ENCODE measurements at regions not wholly inside any gene's neighbourhood (a gene's known extent, or its start where the extent isn't known, plus 50 kb on each side); places are given as distances from the start of the nearest gene placed in this dataset.

DNA sequence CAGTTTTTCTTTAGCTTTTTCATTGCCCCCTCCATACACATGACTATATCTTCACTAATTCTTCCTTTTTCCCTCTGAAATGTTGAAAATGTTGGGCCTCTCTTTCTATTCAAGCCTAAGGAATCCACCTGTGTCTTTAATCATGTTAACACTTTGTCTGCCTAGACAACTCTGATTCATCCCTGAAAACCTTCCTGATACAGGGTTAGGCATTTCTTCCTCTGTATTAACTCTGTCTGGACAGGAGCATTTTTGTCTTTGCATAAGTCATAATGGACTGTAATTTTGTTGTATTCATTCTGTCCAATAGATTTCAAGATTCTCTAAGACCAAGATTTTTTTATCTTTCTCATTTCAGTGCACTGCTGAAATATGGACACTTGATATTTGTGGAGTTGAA, 297.3 kb downstream of the IKZF2 start:
- H3K27me3 ChIP-seq (replicated peaks; ENCODE audit: insufficient read depth): no peaks in the 10 kb centered on the region
- no peaks in the 10 kb centered on the region for H3K36me3 ChIP-seq
- TF ChIP-seq POLR2AphosphoS5 (IDR thresholded peaks at IDR 0.05) (no peak), POLR2A (IDR thresholded peaks at IDR 0.05) (no peak)
- TF ChIP-seq, protein P1, sequence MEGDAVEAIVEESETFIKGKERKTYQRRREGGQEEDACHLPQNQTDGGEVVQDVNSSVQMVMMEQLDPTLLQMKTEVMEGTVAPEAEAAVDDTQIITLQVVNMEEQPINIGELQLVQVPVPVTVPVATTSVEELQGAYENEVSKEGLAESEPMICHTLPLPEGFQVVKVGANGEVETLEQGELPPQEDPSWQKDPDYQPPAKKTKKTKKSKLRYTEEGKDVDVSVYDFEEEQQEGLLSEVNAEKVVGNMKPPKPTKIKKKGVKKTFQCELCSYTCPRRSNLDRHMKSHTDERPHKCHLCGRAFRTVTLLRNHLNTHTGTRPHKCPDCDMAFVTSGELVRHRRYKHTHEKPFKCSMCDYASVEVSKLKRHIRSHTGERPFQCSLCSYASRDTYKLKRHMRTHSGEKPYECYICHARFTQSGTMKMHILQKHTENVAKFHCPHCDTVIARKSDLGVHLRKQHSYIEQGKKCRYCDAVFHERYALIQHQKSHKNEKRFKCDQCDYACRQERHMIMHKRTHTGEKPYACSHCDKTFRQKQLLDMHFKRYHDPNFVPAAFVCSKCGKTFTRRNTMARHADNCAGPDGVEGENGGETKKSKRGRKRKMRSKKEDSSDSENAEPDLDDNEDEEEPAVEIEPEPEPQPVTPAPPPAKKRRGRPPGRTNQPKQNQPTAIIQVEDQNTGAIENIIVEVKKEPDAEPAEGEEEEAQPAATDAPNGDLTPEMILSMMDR (IDR thresholded peaks at IDR 0.05): no peak
- no peak overlapping the region for H3K4me3 ChIP-seq
- DNase-seq (ENCODE audit: low spot score): no peak
- intact Hi-C loops (cut with DNase I): no loop called here
- H3K9me3 ChIP-seq: no peaks in the 10 kb centered on the region
- H3K4me1 ChIP-seq (replicated peaks): no peaks in the 10 kb centered on the region
- no peak overlapping the region for H3K27ac ChIP-seq

DNA sequence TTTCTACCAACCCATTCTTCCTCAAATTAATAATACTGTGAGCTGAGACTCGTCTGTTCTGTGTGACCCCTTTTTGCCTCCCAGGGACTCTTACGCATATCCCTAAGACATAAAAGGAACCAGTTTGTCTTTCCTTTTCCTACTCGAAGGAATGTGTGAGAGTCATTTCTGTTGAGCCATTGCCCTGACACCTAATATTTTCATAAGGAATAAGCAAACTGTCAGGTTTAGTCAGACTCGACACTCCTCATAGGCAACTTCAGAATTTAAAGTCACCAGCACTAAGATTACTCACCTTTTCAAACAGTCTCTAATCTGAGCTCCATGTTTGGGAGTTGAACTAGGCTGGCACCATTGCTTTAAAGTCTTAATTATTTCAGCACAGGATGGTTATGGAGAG, 305.5 kb downstream of the IKZF2 start:
- Histone ChIP-seq H3K27ac (no peak overlapping the region), H3K27me3 (replicated peaks; ENCODE audit: insufficient read depth) (no peaks in the 10 kb centered on the region), H3K9me3 (no peaks in the 10 kb centered on the region), H3K4me3 (no peak overlapping the region), H3K4me1 (replicated peaks) (no peaks in the 10 kb centered on the region), H3K36me3 (no peaks in the 10 kb centered on the region)
- WGBS: 73% methylated on average over 4 of the region's 4 CpGs
- TF ChIP-seq, protein P1 (IDR thresholded peaks at IDR 0.05): no peak
- TF ChIP-seq POLR2A (IDR thresholded peaks at IDR 0.05) (no peak), POLR2AphosphoS5 (IDR thresholded peaks at IDR 0.05) (no peak)
- DNase-seq (ENCODE audit: low spot score): no peak
- intact Hi-C loops (cut with DNase I): no loop called here

DNA sequence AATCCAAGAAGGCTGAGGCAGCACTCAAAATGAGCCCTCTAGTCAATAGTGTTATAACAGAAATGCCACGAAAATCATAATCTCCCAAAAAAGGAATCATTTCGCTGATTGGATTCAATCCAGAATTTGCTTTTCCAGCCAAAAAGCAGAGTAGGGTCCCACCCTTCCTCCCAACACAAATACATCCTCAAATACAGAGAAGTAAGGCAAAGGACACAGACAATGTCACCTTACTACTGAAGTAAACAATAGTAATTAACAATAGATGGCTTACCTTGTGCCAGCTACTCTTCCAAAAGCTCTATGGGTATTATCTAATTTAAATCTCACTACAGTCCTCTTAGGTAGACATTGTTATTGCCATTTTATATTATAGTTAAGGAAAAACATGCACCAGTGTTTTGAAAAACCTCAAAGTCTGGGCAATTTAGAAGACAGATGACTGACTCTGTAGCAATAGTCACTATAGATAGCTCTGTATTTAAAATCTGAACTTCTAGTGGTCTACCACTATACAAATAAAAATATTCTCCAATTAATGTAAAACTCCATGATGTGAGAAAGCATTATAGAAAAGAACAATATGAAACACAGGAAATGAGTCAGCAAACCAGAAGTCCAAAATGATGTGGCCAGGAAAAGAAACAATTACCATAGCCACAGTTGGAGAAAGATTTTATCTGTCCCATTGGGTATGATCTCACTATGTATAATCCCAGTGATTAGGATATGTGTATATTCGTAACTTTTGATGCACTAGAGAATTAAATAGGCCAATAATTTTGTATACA, 305.0 kb upstream of the ERBB4 start:
- 79% methylated on average over 3 of the region's 3 CpGs for WGBS
- DNase-seq (ENCODE audit: low spot score): no peak
- H3K27ac ChIP-seq: no peak overlapping the region
- H3K4me1 ChIP-seq (replicated peaks): no peaks in the 10 kb centered on the region
- TF ChIP-seq POLR2AphosphoS5 (IDR thresholded peaks at IDR 0.05) (no peak), POLR2A (IDR thresholded peaks at IDR 0.05) (no peak)
- TF ChIP-seq, protein P1 (IDR thresholded peaks at IDR 0.05): no peak
- H3K27me3 ChIP-seq (replicated peaks; ENCODE audit: insufficient read depth): no peaks in the 10 kb centered on the region
- H3K9me3 ChIP-seq: no peaks in the 10 kb centered on the region
- H3K36me3 ChIP-seq: no peaks in the 10 kb centered on the region
- no peak overlapping the region for H3K4me3 ChIP-seq
- intact Hi-C loops (cut with DNase I): no loop called here

DNA sequence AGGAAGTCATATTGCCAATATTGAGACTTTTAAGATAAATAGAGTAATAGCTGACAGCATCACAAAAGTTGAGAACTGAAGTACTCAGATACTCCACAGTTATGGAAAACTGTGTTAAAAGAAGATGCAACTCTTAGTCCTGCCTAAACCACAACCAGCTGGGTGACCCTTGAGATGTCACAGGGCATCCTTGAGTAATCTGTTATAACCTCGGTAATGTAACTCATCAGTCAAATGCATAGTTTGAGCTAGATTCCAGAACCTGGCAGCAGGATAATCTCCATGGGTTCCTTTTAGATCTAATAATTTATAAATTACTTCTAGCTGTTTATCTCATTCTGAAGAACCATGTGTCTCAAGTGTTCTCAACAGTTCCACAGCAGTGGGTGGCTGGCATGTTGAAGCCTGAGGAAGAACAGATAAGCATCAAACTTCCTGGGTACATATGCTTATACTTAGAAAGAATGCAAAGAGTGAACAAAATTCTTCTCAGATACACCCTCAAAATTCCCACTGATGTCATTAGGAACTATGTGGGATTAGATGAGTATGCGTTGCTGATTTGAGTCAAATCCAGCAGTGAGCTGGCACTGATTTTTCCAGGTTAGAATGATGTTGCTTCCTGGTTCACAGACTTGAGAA, 304.1 kb upstream of the ERBB4 start:
- H3K36me3 ChIP-seq: no peaks in the 10 kb centered on the region
- no peaks in the 10 kb centered on the region for H3K4me1 ChIP-seq (replicated peaks)
- TF ChIP-seq POLR2A (IDR thresholded peaks at IDR 0.05): no peak
- TF ChIP-seq POLR2AphosphoS5 (IDR thresholded peaks at IDR 0.05): no peak
- TF ChIP-seq, protein P1 (IDR thresholded peaks at IDR 0.05): no peak
- no peak overlapping the region for H3K4me3 ChIP-seq
- intact Hi-C loops (cut with DNase I): no loop called here
- DNase-seq (ENCODE audit: low spot score): no peak
- H3K27ac ChIP-seq: no peak overlapping the region
- no peaks in the 10 kb centered on the region for H3K27me3 ChIP-seq (replicated peaks; ENCODE audit: insufficient read depth)
- H3K9me3 ChIP-seq: no peaks in the 10 kb centered on the region
- WGBS: 65% methylated on average over 2 of the region's 2 CpGs

DNA sequence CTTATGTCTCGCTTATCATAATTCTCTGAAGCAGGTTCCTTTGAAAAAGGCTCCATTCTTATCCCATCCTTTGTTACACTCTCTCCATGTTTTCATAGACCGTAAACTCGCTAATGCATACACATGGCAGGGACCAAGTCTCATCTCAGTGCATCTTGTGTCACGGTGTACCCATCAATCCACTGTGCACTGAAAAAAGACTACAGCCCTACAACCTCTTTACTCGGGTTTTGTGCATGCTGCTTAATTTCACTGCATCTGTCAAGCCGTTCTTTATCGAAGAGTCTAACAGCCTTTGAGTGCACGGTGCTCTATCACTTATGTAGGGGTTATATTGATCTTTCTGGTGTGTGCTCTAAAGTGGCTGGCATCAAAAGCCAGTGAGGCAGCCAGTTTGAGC, 302.9 kb upstream of the ERBB4 start:
- 91% methylated on average over 8 of the region's 8 CpGs for WGBS
- H3K27ac ChIP-seq: no peak overlapping the region
- no peaks in the 10 kb centered on the region for H3K9me3 ChIP-seq
- DNase-seq (ENCODE audit: low spot score): no peak
- no peaks in the 10 kb centered on the region for H3K27me3 ChIP-seq (replicated peaks; ENCODE audit: insufficient read depth)
- no peak overlapping the region for H3K4me3 ChIP-seq
- TF ChIP-seq, protein P1 (IDR thresholded peaks at IDR 0.05): no peak
- no peak for TF ChIP-seq POLR2A (IDR thresholded peaks at IDR 0.05)
- TF ChIP-seq POLR2AphosphoS5 (IDR thresholded peaks at IDR 0.05): no peak
- intact Hi-C loops (cut with DNase I): no loop called here
- H3K4me1 ChIP-seq (replicated peaks): no peaks in the 10 kb centered on the region
- no peaks in the 10 kb centered on the region for H3K36me3 ChIP-seq

Measured in prostate gland (tissue), 2 donors.